ENCODE measurements at regions not wholly inside any gene's neighbourhood (a gene's known extent, or its start where the extent isn't known, plus 50 kb on each side); places are given as distances from the start of the nearest gene placed in this dataset.

- TF ChIP-seq CTCF (IDR thresholded peaks at IDR 0.05), result no peak
- no peak for TF ChIP-seq POLR2A (IDR thresholded peaks at IDR 0.05)
These were observed 552.0 kb downstream of the SNAPC1 start for GRCh38 chr14:62314221-62314620.

Data from adrenal gland (tissue), 5 donors.